ENCODE measurements at regions not wholly inside any gene's neighbourhood (a gene's known extent, or its start where the extent isn't known, plus 50 kb on each side); places are given as distances from the start of the nearest gene placed in this dataset.

- Histone ChIP-seq H2AFZ (ENCODE audit: control insufficient read depth, low read depth, low read length) (no peak overlapping the region), H3K4me1 (ENCODE audit: control insufficient read depth, insufficient read depth, low read length) (no peaks in the 10 kb centered on the region), H3K4me3 (no peak overlapping the region), H3K79me2 (ENCODE audit: control insufficient read depth, insufficient read depth, low read length) (no peaks in the 10 kb centered on the region), H3K36me3 (ENCODE audit: control insufficient read depth in 2 of 2, insufficient read depth in 2 of 2, low read length in 1 of 2) (no peaks in the 10 kb centered on the region), H3K27ac (ENCODE audit: control insufficient read depth, insufficient read depth) (no peak overlapping the region), H3K27me3 (replicated peaks in 1 of 2; ENCODE audit: control insufficient read depth in 2 of 2, insufficient read depth in 2 of 2, low read length in 1 of 2) (no peaks in the 10 kb centered on the region), H3K4me2 (ENCODE audit: control insufficient read depth, insufficient read depth) (no peak overlapping the region), H4K20me1 (ENCODE audit: control insufficient read depth, insufficient read depth) (no peaks in the 10 kb centered on the region), H3K9ac (ENCODE audit: control insufficient read depth, insufficient read depth, low read length) (no peak overlapping the region), H3K9me3 (replicated peaks; ENCODE audit: control insufficient read depth, insufficient read depth, low read length) (no peaks in the 10 kb centered on the region)
- ChIA-PET POLR2A (no interaction called here), CTCF (no interaction called here), SMC1A (ENCODE audit: uncharacterized antibody, unreplicated experiment) (no interaction called here), RAD21 (ENCODE audit: unreplicated experiment) (no interaction called here)
- FAIRE-seq (no peak), ATAC-seq (no peak), DNase-seq (ENCODE audit: low read depth, low spot score) (no peak)
- in situ Hi-C loops (cut with MboI) (no loop called here), intact Hi-C loops (cut with micrococcal nuclease; ENCODE audit: unreplicated experiment) (no loop called here)
- BruUV-seq (replicated peaks) = no TSS peak
- WGBS (ENCODE audit: insufficient coverage, insufficient replicate concordance, low lambda C conversion rate, missing lambda C conversion rate) = 78% methylated on average over 2 of the region's 2 CpGs
- TF ChIP-seq JUNB (IDR thresholded peaks at IDR 0.05) (no peak), TCF7 (IDR thresholded peaks at IDR 0.05; ENCODE audit: borderline replicate concordance) (no peak), NFIC (IDR thresholded peaks at IDR 0.05; ENCODE audit: low read depth, low read length) (no peak), DPF2 (IDR thresholded peaks at IDR 0.05) (no peak)
Observed at GRCh38 chr13:84139561-84140158, 257.4 kb upstream of the SLITRK1 start.

- FAIRE-seq = no peak
- RAD21 ChIA-PET (ENCODE audit: unreplicated experiment) = no interaction called here
- no peak for TF ChIP-seq CUX1 (IDR thresholded peaks at IDR 0.05; ENCODE audit: insufficient replicate concordance, low read depth, low read length)
- no peak for TF ChIP-seq MEF2B (IDR thresholded peaks at IDR 0.05; ENCODE audit: partially characterized antibody, poor library complexity, severe bottlenecking)
- no peak for TF ChIP-seq SPI1 (IDR thresholded peaks at IDR 0.05; ENCODE audit: borderline replicate concordance, insufficient read depth, low read depth, low read length)
- TF ChIP-seq ASH2L (IDR thresholded peaks at IDR 0.05; ENCODE audit: borderline replicate concordance, low read depth) = no peak
- TF ChIP-seq PKNOX1 (IDR thresholded peaks at IDR 0.05) = peak; percentile 81
Observed at GRCh38 chr13:84137292-84137691, 255.0 kb upstream of the SLITRK1 start.

More at GRCh38 chr13:84137292-84137691, 255.0 kb upstream of the SLITRK1 start:
- H3K79me2 ChIP-seq (ENCODE audit: control insufficient read depth, insufficient read depth, low read length) = no peaks in the 10 kb centered on the region
- BruUV-seq (replicated peaks) = no TSS peak
- no peak overlapping the region for H3K4me3 ChIP-seq
- ATAC-seq (peak; percentile 100), DNase-seq (ENCODE audit: low read depth, low spot score) (peak; percentile 64)
- intact Hi-C loops (cut with micrococcal nuclease; ENCODE audit: unreplicated experiment) (no loop called here), in situ Hi-C loops (cut with MboI) (no loop called here)
- H3K4me1 ChIP-seq (ENCODE audit: control insufficient read depth, insufficient read depth, low read length) = no peaks in the 10 kb centered on the region
- no peaks in the 10 kb centered on the region for H3K36me3 ChIP-seq (ENCODE audit: control insufficient read depth in 2 of 2, insufficient read depth in 2 of 2, low read length in 1 of 2)
- H2AFZ ChIP-seq (ENCODE audit: control insufficient read depth, low read depth, low read length) = peak overlapping the region; percentile 39; the same call in 1 of the 2 replicates
- CTCF ChIA-PET = interaction anchor here (1.0 kb wide), 2 partner anchors 112 to 438 kb away, joined by 3 read pairs; no protein-coding TSS in a partner anchor
- 0% methylated on average over 2 of the region's 2 CpGs for WGBS (ENCODE audit: insufficient coverage, insufficient replicate concordance, low lambda C conversion rate, missing lambda C conversion rate)
- H3K27me3 ChIP-seq (replicated peaks in 1 of 2; ENCODE audit: control insufficient read depth in 2 of 2, insufficient read depth in 2 of 2, low read length in 1 of 2) = no peaks in the 10 kb centered on the region
- H3K27ac ChIP-seq (ENCODE audit: control insufficient read depth, insufficient read depth) = no peak overlapping the region
- no peak overlapping the region for H3K9ac ChIP-seq (ENCODE audit: control insufficient read depth, insufficient read depth, low read length)
- POLR2A ChIA-PET = no interaction called here
- SMC1A ChIA-PET (ENCODE audit: uncharacterized antibody, unreplicated experiment) = interaction anchor here (0.8 to 1.7 kb wide), 10 partner anchors 8 to 438 kb away, joined by 3 to 5 read pairs (median 3); no protein-coding TSS in a partner anchor
- no peaks in the 10 kb centered on the region for H4K20me1 ChIP-seq (ENCODE audit: control insufficient read depth, insufficient read depth)
- H3K4me2 ChIP-seq (ENCODE audit: control insufficient read depth, insufficient read depth) = 0 out of 2 replicates have a peak overlapping the region, but pooled peaks have one; percentile 17
- H3K9me3 ChIP-seq (replicated peaks; ENCODE audit: control insufficient read depth, insufficient read depth, low read length) = no peaks in the 10 kb centered on the region
